Suprapubic skin (tissue), 4 donors: ENCODE measurements at regions not wholly inside any gene's neighbourhood (a gene's known extent, or its start where the extent isn't known, plus 50 kb on each side); places are given as distances from the start of the nearest gene placed in this dataset.

Source experiments
- EP300 ChIP-seq: sonication (generic); formaldehyde crosslinking; IDR thresholded peaks from one replicate; pipeline ENCODE4 v1.6.1; 2017; ENCODE audit warnings: antibody characterized with exemption
- POLR2A ChIP-seq, 2 donors: fragments of 450-650 bp; IDR thresholded peaks; one replicate each; pipeline ENCODE4 v1.6.1; 2017; ENCODE audit warnings: antibody characterized with exemption in 2 of 2, mild to moderate bottlenecking in 2 of 2, moderate library complexity in 2 of 2
- POLR2AphosphoS5 ChIP-seq, 3 donors: sonication (generic); formaldehyde crosslinking; IDR thresholded peaks; one replicate each; pipeline ENCODE4 v1.6.1; 2017; ENCODE audit warnings: antibody characterized with exemption in 3 of 3
- TF ChIP-seq, protein P1 (sequence below), 2 donors: fragments of 200-600 bp in 1 of 2; fragments of 450-650 bp in 1 of 2; sonication (generic) in 1 of 2; IDR thresholded peaks; one replicate each; pipeline ENCODE4 v1.5.1; 2016 to 2019; ENCODE audit warnings: antibody characterized with exemption in 2 of 2, mild to moderate bottlenecking in 1 of 2, moderate library complexity in 1 of 2

GRCh38 chr14:27730204-27730603, 1036.4 kb upstream of the FOXG1 start:
- TF ChIP-seq, protein P1, sequence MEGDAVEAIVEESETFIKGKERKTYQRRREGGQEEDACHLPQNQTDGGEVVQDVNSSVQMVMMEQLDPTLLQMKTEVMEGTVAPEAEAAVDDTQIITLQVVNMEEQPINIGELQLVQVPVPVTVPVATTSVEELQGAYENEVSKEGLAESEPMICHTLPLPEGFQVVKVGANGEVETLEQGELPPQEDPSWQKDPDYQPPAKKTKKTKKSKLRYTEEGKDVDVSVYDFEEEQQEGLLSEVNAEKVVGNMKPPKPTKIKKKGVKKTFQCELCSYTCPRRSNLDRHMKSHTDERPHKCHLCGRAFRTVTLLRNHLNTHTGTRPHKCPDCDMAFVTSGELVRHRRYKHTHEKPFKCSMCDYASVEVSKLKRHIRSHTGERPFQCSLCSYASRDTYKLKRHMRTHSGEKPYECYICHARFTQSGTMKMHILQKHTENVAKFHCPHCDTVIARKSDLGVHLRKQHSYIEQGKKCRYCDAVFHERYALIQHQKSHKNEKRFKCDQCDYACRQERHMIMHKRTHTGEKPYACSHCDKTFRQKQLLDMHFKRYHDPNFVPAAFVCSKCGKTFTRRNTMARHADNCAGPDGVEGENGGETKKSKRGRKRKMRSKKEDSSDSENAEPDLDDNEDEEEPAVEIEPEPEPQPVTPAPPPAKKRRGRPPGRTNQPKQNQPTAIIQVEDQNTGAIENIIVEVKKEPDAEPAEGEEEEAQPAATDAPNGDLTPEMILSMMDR (IDR thresholded peaks at IDR 0.05): no peak
- no peak for TF ChIP-seq EP300
- TF ChIP-seq POLR2AphosphoS5 (IDR thresholded peaks at IDR 0.05): no peak
- TF ChIP-seq POLR2A (IDR thresholded peaks at IDR 0.05): no peak
